GM23338 (cell line): ENCODE measurements at regions not wholly inside any gene's neighbourhood (a gene's known extent, or its start where the extent isn't known, plus 50 kb on each side); places are given as distances from the start of the nearest gene placed in this dataset.

Source experiments
- ATAC-seq: fragments of 200-7000 bp; cut with Tn5 transposase; 3 replicates; pipeline ENCODE4 v1.9.1; 2020
- DNase-seq: peaks from one replicate; pipeline ENCODE4 v3.0.0-alpha.2; 2015; ENCODE audit warnings: low spot score
- H2AFZ ChIP-seq: fragments of 200-600 bp; sonication (generic); 2 replicates; pipeline ENCODE4 v1.8.0; 2016; ENCODE audit warnings: antibody characterized with exemption, mild to moderate bottlenecking, moderate library complexity
- H3F3A ChIP-seq: fragments of 200-600 bp; sonication (generic); replicated peaks from 2 replicates; pipeline ENCODE4 v1.8.0; 2017; ENCODE audit warnings: antibody characterized with exemption, mixed run types, low read depth
- H3K27ac ChIP-seq: fragments of 200-600 bp; sonication (generic); 2 replicates; pipeline ENCODE4 v1.6.1; 2016; ENCODE audit warnings: low read depth
- H3K27me3 ChIP-seq: fragments of 200-600 bp; sonication (generic); 2 replicates; pipeline ENCODE4 v1.8.0; 2016; ENCODE audit warnings: mild to moderate bottlenecking, mixed run types, moderate library complexity; ENCODE audit not compliant: insufficient read depth
- H3K36me3 ChIP-seq: fragments of 200-600 bp; sonication (generic); 2 replicates; pipeline ENCODE4 v1.8.0; 2016; ENCODE audit warnings: mild to moderate bottlenecking; ENCODE audit not compliant: insufficient read depth
- H3K4me1 ChIP-seq: fragments of 200-600 bp; sonication (generic); 2 replicates; pipeline ENCODE4 v1.8.0; 2016; ENCODE audit warnings: mild to moderate bottlenecking, moderate library complexity; ENCODE audit not compliant: insufficient read depth
- H3K4me2 ChIP-seq: fragments of 200-600 bp; sonication (generic); 2 replicates; pipeline ENCODE4 v1.7.1; 2017; ENCODE audit warnings: mixed run types
- H3K4me3 ChIP-seq: fragments of 200-600 bp; sonication (generic); 2 replicates; pipeline ENCODE4 v1.6.1; 2016; ENCODE audit warnings: mixed run types
- H3K79me2 ChIP-seq: fragments of 200-600 bp; sonication (generic); replicated peaks from 2 replicates; pipeline ENCODE4 v1.8.0; 2017; ENCODE audit warnings: mild to moderate bottlenecking; ENCODE audit not compliant: insufficient read depth
- H3K9me2 ChIP-seq: fragments of 200-600 bp; sonication (generic); 2 replicates; pipeline ENCODE4 v1.8.0; 2017; ENCODE audit not compliant: insufficient read depth
- H4K20me1 ChIP-seq: fragments of 200-600 bp; sonication (generic); replicated peaks from 2 replicates; pipeline ENCODE4 v1.8.0; 2017; ENCODE audit warnings: mild to moderate bottlenecking; ENCODE audit not compliant: insufficient read depth
- H3K27ac Mint-ChIP-seq: 2 replicates; pipeline ENCODE4 v1.8.0; 2020; ENCODE audit warnings: inconsistent platforms, mild to moderate bottlenecking, moderate library complexity, mixed read lengths
- H3K27me3 Mint-ChIP-seq: 3 replicates; pipeline ENCODE4 v1.8.0; 2022; ENCODE audit warnings: low read depth, mild to moderate bottlenecking, moderate library complexity, mixed read lengths, inconsistent platforms; ENCODE audit not compliant: insufficient read depth, poor library complexity
- H3K36me3 Mint-ChIP-seq: 3 replicates; pipeline ENCODE4 v1.8.0; 2021; ENCODE audit warnings: low read depth, mild to moderate bottlenecking, inconsistent platforms, moderate library complexity, mixed read lengths
- H3K4me1 Mint-ChIP-seq: 3 replicates; pipeline ENCODE4 v1.8.0; 2020; ENCODE audit warnings: mild to moderate bottlenecking, inconsistent platforms, mixed read lengths
- H3K4me3 Mint-ChIP-seq: 3 replicates; pipeline ENCODE4 v1.8.0; 2021; ENCODE audit warnings: moderate library complexity, mild to moderate bottlenecking, inconsistent platforms, mixed read lengths
- H3K9me3 Mint-ChIP-seq: 3 replicates; pipeline ENCODE4 v1.8.0; 2020; ENCODE audit warnings: moderate library complexity, mild to moderate bottlenecking, inconsistent platforms, mixed read lengths
- CREB1 ChIP-seq: fragments of 250-450 bp; sonication (Bioruptor Pico); IDR thresholded peaks from 2 replicates; pipeline ENCODE4 v1.5.0; 2020; ENCODE audit warnings: low read depth, mild to moderate bottlenecking, moderate library complexity
- ETS1 ChIP-seq: IDR thresholded peaks from 2 replicates; pipeline ENCODE4 v1.6.1; 2016; ENCODE audit warnings: antibody characterized with exemption
- EZH2 ChIP-seq: fragments of 200-600 bp; sonication (generic); IDR thresholded peaks from one replicate; pipeline ENCODE4 v1.8.0; 2017; ENCODE audit warnings: antibody characterized with exemption, mild to moderate bottlenecking, low read depth; ENCODE audit not compliant: unreplicated experiment
- EZH2phosphoT487 ChIP-seq: fragments of 200-600 bp; sonication (generic); IDR thresholded peaks from one replicate; pipeline ENCODE4 v1.8.1; 2018; ENCODE audit warnings: antibody characterized with exemption; ENCODE audit not compliant: unreplicated experiment
- JUNB ChIP-seq: IDR thresholded peaks from one replicate; pipeline ENCODE4 v1.6.1; 2016; ENCODE audit warnings: antibody characterized with exemption; ENCODE audit not compliant: unreplicated experiment
- NANOG ChIP-seq: IDR thresholded peaks from 2 replicates; pipeline ENCODE4 v1.6.1; 2016; ENCODE audit warnings: antibody characterized with exemption, borderline replicate concordance
- POLR2AphosphoS5 ChIP-seq: IDR thresholded peaks from 2 replicates; pipeline ENCODE4 v1.6.1; 2016; ENCODE audit warnings: antibody characterized with exemption, low read depth
- REST ChIP-seq: IDR thresholded peaks from one replicate; pipeline ENCODE4 v1.6.1; 2018; ENCODE audit warnings: antibody characterized with exemption; ENCODE audit not compliant: unreplicated experiment
- STAT1 ChIP-seq: IDR thresholded peaks from one replicate; pipeline ENCODE4 v1.6.1; 2016; ENCODE audit warnings: antibody characterized with exemption; ENCODE audit not compliant: unreplicated experiment
- ZNF114 ChIP-seq: fragments of 250-450 bp; sonication (Bioruptor Pico); IDR thresholded peaks from 2 replicates; pipeline ENCODE4 v1.5.0; 2020; ENCODE audit warnings: mild to moderate bottlenecking, moderate library complexity
- ZNF331 ChIP-seq: fragments of 250-450 bp; sonication (Bioruptor Pico); IDR thresholded peaks from 2 replicates; pipeline ENCODE4 v1.5.0; 2020; ENCODE audit warnings: low read depth, mild to moderate bottlenecking, moderate library complexity
- TF ChIP-seq, protein P1 (sequence below), 2 experiments: fragments of 200-600 bp in 1 of 2; sonication (generic) in 1 of 2; conservative IDR thresholded peaks; 2 replicates each; pipeline versions ENCODE4 v1.5.1 to v1.6.1; 2016 to 2017; ENCODE audit warnings: antibody characterized with exemption in 2 of 2, low read depth in 2 of 2, mild to moderate bottlenecking in 2 of 2, moderate library complexity in 1 of 2
- TF ChIP-seq, protein P2 (sequence below): fragments of 250-450 bp; sonication (Bioruptor Pico); IDR thresholded peaks from 2 replicates; pipeline ENCODE4 v1.5.0; 2020; ENCODE audit warnings: mild to moderate bottlenecking, moderate library complexity

GRCh38 chr1:115475901-115476300 lies 137.9 kb upstream of the NGF start:
- H3K9me3 Mint-ChIP-seq = no peaks in the 10 kb centered on the region
- no peaks in the 10 kb centered on the region for H3F3A ChIP-seq
- DNase-seq (no peak), ATAC-seq (no peak)
- H3K79me2 ChIP-seq = no peaks in the 10 kb centered on the region
- peaks cover 3% of the 10 kb centered on the region for H3K27me3 Mint-ChIP-seq
- TF ChIP-seq CREB1 (CRISPR knock-in tag) (no peak), EZH2phosphoT487 (no peak), REST (no peak), JUNB (no peak), ZNF114 (no peak), NANOG (no peak), ZNF331 (CRISPR knock-in tag) (no peak), EZH2 (no peak), ETS1 (no peak), POLR2AphosphoS5 (no peak), STAT1 (no peak)
- TF ChIP-seq, protein P1, sequence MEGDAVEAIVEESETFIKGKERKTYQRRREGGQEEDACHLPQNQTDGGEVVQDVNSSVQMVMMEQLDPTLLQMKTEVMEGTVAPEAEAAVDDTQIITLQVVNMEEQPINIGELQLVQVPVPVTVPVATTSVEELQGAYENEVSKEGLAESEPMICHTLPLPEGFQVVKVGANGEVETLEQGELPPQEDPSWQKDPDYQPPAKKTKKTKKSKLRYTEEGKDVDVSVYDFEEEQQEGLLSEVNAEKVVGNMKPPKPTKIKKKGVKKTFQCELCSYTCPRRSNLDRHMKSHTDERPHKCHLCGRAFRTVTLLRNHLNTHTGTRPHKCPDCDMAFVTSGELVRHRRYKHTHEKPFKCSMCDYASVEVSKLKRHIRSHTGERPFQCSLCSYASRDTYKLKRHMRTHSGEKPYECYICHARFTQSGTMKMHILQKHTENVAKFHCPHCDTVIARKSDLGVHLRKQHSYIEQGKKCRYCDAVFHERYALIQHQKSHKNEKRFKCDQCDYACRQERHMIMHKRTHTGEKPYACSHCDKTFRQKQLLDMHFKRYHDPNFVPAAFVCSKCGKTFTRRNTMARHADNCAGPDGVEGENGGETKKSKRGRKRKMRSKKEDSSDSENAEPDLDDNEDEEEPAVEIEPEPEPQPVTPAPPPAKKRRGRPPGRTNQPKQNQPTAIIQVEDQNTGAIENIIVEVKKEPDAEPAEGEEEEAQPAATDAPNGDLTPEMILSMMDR (conservative IDR thresholded peaks at IDR 0.05; ENCODE audit: low read depth in 2 of 2) = no peak
- TF ChIP-seq, protein P2, sequence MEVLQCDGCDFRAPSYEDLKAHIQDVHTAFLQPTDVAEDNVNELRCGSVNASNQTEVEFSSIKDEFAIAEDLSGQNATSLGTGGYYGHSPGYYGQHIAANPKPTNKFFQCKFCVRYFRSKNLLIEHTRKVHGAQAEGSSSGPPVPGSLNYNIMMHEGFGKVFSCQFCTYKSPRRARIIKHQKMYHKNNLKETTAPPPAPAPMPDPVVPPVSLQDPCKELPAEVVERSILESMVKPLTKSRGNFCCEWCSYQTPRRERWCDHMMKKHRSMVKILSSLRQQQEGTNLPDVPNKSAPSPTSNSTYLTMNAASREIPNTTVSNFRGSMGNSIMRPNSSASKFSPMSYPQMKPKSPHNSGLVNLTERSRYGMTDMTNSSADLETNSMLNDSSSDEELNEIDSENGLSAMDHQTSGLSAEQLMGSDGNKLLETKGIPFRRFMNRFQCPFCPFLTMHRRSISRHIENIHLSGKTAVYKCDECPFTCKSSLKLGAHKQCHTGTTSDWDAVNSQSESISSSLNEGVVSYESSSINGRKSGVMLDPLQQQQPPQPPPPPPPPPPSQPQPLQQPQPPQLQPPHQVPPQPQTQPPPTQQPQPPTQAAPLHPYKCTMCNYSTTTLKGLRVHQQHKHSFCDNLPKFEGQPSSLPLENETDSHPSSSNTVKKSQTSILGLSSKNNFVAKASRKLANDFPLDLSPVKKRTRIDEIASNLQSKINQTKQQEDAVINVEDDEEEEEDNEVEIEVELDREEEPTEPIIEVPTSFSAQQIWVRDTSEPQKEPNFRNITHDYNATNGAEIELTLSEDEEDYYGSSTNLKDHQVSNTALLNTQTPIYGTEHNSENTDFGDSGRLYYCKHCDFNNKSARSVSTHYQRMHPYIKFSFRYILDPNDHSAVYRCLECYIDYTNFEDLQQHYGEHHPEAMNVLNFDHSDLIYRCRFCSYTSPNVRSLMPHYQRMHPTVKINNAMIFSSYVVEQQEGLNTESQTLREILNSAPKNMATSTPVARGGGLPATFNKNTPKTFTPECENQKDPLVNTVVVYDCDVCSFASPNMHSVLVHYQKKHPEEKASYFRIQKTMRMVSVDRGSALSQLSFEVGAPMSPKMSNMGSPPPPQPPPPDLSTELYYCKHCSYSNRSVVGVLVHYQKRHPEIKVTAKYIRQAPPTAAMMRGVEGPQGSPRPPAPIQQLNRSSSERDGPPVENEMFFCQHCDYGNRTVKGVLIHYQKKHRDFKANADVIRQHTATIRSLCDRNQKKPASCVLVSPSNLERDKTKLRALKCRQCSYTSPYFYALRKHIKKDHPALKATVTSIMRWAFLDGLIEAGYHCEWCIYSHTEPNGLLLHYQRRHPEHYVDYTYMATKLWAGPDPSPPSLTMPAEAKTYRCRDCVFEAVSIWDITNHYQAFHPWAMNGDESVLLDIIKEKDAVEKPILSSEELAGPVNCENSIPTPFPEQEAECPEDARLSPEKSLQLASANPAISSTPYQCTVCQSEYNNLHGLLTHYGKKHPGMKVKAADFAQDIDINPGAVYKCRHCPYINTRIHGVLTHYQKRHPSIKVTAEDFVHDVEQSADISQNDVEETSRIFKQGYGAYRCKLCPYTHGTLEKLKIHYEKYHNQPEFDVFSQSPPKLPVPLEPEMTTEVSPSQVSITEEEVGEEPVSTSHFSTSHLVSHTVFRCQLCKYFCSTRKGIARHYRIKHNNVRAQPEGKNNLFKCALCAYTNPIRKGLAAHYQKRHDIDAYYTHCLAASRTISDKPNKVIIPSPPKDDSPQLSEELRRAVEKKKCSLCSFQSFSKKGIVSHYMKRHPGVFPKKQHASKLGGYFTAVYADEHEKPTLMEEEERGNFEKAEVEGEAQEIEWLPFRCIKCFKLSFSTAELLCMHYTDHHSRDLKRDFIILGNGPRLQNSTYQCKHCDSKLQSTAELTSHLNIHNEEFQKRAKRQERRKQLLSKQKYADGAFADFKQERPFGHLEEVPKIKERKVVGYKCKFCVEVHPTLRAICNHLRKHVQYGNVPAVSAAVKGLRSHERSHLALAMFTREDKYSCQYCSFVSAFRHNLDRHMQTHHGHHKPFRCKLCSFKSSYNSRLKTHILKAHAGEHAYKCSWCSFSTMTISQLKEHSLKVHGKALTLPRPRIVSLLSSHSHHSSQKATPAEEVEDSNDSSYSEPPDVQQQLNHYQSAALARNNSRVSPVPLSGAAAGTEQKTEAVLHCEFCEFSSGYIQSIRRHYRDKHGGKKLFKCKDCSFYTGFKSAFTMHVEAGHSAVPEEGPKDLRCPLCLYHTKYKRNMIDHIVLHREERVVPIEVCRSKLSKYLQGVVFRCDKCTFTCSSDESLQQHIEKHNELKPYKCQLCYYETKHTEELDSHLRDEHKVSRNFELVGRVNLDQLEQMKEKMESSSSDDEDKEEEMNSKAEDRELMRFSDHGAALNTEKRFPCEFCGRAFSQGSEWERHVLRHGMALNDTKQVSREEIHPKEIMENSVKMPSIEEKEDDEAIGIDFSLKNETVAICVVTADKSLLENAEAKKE (CRISPR knock-in tag) = no peak
- H3K4me1 ChIP-seq = no peaks in the 10 kb centered on the region
- H3K4me3 ChIP-seq = no peak overlapping the region
- H3K4me1 Mint-ChIP-seq = no peaks in the 10 kb centered on the region
- H3K27ac Mint-ChIP-seq = no peak overlapping the region
- H3K36me3 ChIP-seq = no peaks in the 10 kb centered on the region
- no peak overlapping the region for H3K4me3 Mint-ChIP-seq
- no peaks in the 10 kb centered on the region for H3K36me3 Mint-ChIP-seq
- H2AFZ ChIP-seq = no peak overlapping the region
- H3K9me2 ChIP-seq = no peaks in the 10 kb centered on the region
- H3K27me3 ChIP-seq = no peaks in the 10 kb centered on the region
- no peaks in the 10 kb centered on the region for H4K20me1 ChIP-seq
- H3K27ac ChIP-seq = no peak overlapping the region
- no peak overlapping the region for H3K4me2 ChIP-seq
